Peyer's patch (tissue), 4 donors: ENCODE measurements at regions not wholly inside any gene's neighbourhood (a gene's known extent, or its start where the extent isn't known, plus 50 kb on each side); places are given as distances from the start of the nearest gene placed in this dataset.

Source experiments
- DNase-seq, 3 donors: peaks; one replicate each; pipeline ENCODE4 v3.0.0-alpha.2; 2017 to 2019
- H3K27ac ChIP-seq, 4 donors: fragments of 200-600 bp; sonication (generic); one replicate each; pipeline ENCODE4 v1.5.1; 2016 to 2019
- H3K27me3 ChIP-seq, 2 donors: fragments of 200-600 bp; sonication (generic); one replicate each; pipeline ENCODE4 v1.5.1; 2019
- H3K36me3 ChIP-seq, 3 donors: fragments of 200-600 bp; sonication (generic); one replicate each; pipeline ENCODE4 v1.5.1; 2016 to 2019
- H3K4me1 ChIP-seq, 4 donors: fragments of 200-600 bp; sonication (generic); one replicate each; pipeline ENCODE4 v1.5.1; 2016 to 2019
- H3K4me3 ChIP-seq, 4 donors: fragments of 200-600 bp; sonication (generic); 1 replicate in 3 of 4; 2 replicates in 1 of 4; pipeline ENCODE4 v1.5.1; 2016 to 2019; ENCODE audit warnings: mild to moderate bottlenecking in 1 of 4
- H3K9me3 ChIP-seq, 4 donors: fragments of 200-600 bp; sonication (generic); one replicate each; pipeline ENCODE4 v1.5.1; 2016 to 2019; ENCODE audit warnings: mild to moderate bottlenecking in 1 of 4
- POLR2A ChIP-seq, 2 donors: fragments of 450-650 bp; IDR thresholded peaks; one replicate each; pipeline ENCODE4 v1.5.1; 2017; ENCODE audit warnings: antibody characterized with exemption in 2 of 2, mild to moderate bottlenecking in 2 of 2, moderate library complexity in 2 of 2
- TF ChIP-seq, protein P1 (sequence below), 6 experiments: fragments of 450-650 bp in 4 of 6; fragments of 200-600 bp in 2 of 6; sonication (generic) in 1 of 6; IDR thresholded peaks; one replicate each; pipeline ENCODE4 v1.5.1; 2017 to 2019; ENCODE audit warnings: antibody characterized with exemption in 6 of 6, mild to moderate bottlenecking in 3 of 6, moderate library complexity in 1 of 6

DNA sequence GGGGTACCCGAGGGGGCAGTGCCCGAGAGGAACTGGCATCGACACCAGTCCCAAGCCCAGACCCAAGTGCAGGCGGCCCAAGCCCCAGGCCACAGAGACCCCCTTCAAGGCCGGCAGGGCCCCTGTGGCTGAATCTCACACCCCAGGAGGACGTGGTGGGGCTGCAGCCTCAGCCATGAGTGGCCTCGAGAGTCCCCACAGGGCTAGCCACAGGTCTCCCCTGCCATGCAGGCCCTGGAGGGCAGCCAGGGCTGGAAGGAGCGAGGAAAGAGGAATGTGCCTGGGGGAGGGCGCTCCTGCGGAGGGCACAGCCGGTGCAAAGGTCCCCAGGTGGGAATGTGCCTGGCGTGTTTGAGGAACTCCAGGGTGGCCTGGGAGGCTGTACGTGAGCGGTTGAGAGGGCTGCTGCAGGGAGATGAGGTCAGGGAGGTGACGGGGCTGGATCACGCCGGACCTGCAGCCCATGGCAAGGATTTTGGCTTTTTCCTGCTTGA lies 86.1 kb downstream of the NCOR2 start:
- Histone ChIP-seq H3K27ac (peak overlapping the region in 3 of 4 donors; percentile 38 to 57 (median 48)), H3K4me3 (no peak overlapping the region), H3K9me3 (no peaks in the 10 kb centered on the region), H3K27me3 (no peaks in the 10 kb centered on the region), H3K4me1 (peaks cover 0 to 26% (median 14%) of the 10 kb centered on the region in 4 donors), H3K36me3 (peaks cover 0 to 46% (median 0%) of the 10 kb centered on the region in 3 donors)
- no peak for DNase-seq
- TF ChIP-seq, protein P1, sequence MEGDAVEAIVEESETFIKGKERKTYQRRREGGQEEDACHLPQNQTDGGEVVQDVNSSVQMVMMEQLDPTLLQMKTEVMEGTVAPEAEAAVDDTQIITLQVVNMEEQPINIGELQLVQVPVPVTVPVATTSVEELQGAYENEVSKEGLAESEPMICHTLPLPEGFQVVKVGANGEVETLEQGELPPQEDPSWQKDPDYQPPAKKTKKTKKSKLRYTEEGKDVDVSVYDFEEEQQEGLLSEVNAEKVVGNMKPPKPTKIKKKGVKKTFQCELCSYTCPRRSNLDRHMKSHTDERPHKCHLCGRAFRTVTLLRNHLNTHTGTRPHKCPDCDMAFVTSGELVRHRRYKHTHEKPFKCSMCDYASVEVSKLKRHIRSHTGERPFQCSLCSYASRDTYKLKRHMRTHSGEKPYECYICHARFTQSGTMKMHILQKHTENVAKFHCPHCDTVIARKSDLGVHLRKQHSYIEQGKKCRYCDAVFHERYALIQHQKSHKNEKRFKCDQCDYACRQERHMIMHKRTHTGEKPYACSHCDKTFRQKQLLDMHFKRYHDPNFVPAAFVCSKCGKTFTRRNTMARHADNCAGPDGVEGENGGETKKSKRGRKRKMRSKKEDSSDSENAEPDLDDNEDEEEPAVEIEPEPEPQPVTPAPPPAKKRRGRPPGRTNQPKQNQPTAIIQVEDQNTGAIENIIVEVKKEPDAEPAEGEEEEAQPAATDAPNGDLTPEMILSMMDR (IDR thresholded peaks at IDR 0.05) = no peak

DNA sequence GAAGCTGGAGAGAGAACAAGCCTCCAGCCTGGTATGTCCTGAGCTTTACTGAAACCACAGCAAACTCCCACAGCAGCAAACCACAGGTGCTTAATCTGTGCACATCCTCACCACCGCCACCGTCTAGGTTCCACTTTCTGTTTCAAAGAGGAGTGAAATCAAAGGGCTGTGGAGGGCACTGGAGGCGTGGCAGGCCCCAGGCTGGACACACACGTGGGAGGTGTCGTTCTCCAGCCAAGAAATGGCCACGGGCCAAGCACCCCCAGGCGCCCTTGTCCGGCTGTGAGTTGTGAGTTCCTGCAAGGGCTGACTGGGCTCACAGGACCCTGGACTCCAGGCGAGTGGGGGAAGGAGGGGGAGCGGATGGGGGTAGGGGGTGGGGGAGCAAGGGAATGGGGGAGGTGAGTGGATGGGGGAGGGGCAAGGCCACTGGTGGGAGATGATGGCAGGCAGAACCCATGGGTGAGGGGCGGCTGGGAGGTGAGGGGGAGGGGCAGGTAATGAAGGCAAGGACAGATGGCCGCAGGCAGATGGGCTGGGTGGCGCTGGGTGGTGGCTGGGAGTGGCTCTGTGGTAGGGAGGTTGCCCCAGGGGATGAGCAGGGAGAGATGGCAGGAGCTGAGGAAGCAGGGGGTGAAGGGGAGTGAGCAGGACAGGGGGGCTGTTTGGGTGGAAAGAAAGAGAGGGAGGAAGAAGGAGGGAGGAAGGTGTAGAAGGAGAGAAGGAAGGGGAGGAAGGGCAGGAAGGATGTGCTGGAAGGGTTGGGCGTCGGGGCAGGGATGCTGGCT lies 86.7 kb downstream of the NCOR2 start:
- no peak for TF ChIP-seq POLR2A (IDR thresholded peaks at IDR 0.05)
- TF ChIP-seq, protein P1 (IDR thresholded peaks at IDR 0.05) = no peak
- Histone ChIP-seq H3K9me3 (no peaks in the 10 kb centered on the region), H3K36me3 (peaks cover 0 to 52% (median 0%) of the 10 kb centered on the region in 3 donors), H3K4me3 (no peak overlapping the region), H3K27ac (peak overlapping the region in 3 of 4 donors; percentile 38 to 57 (median 48)), H3K27me3 (no peaks in the 10 kb centered on the region), H3K4me1 (peaks cover 0 to 26% (median 14%) of the 10 kb centered on the region in 4 donors)
- peak in 2 of 3 donors; percentile 61 to 75 for DNase-seq

- no peaks in the 10 kb centered on the region for H3K9me3 ChIP-seq
- peaks cover 0 to 26% (median 14%) of the 10 kb centered on the region in 4 donors for H3K4me1 ChIP-seq
- peak in 2 of 3 donors; percentile 62 to 67 for DNase-seq
- TF ChIP-seq, protein P1 (IDR thresholded peaks at IDR 0.05) = no peak
- TF ChIP-seq POLR2A (IDR thresholded peaks at IDR 0.05) = no peak
- H3K27ac ChIP-seq = peak overlapping the region in 3 of 4 donors; percentile 38 to 57 (median 48)
- H3K36me3 ChIP-seq = peaks cover 0 to 52% (median 0%) of the 10 kb centered on the region in 3 donors
- no peak overlapping the region for H3K4me3 ChIP-seq
- H3K27me3 ChIP-seq = no peaks in the 10 kb centered on the region
Measured at GRCh38 chr12:124479680-124480468, 87.5 kb downstream of the NCOR2 start.

DNA sequence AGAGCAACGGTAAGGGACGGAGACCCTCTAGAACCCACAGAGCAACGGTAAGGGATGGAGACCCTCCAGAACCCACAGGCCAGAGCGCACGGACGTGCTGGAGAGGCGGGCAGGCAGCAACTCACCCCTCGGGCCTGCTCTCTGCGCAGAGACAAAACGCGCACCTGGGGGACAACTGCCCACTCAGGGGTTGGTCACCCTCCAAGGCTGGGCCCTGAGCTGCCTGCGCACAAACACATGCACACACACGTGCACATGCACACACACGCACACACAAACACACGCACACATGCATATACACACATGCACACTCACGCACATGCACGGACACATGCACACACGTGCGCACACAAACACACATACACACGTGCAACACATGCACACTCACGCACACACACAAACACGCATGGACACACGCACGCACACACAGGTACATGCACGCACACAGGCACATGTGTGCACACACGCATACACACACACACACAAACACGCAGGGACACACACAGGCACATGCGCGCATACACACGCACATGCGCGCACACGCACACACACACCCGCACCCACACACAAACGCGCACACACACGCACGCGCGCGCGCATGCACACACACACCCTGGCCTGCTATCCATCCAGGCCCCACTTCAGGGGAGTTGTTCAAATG lies 88.3 kb downstream of the NCOR2 start:
- DNase-seq = no peak
- peaks cover 0 to 26% (median 14%) of the 10 kb centered on the region in 4 donors for H3K4me1 ChIP-seq
- no peaks in the 10 kb centered on the region for H3K9me3 ChIP-seq
- no peak overlapping the region for H3K4me3 ChIP-seq
- H3K27ac ChIP-seq = no peak overlapping the region
- peaks cover 0 to 51% (median 0%) of the 10 kb centered on the region in 3 donors for H3K36me3 ChIP-seq
- no peak for TF ChIP-seq POLR2A (IDR thresholded peaks at IDR 0.05)
- TF ChIP-seq, protein P1 (IDR thresholded peaks at IDR 0.05) = no peak
- H3K27me3 ChIP-seq = no peaks in the 10 kb centered on the region

DNA sequence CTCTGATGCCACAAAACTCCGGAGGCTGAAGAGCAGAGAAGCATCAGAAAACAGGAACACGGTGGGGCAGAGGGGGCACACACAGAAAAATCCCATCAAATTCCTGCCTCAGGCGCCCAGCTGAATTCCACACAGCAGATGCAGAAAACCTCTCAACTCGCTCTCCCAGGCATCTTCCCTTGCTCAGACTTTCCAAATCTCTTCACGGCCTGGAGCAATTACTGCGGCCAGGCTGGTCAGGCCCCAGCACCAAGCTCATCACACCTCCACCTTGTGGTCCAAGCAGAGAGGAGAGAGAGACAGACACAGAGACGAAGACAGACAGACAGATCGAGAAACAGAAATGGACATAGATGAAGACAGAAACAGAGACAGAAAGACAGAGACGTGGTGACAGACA lies 89.0 kb downstream of the NCOR2 start:
- Histone ChIP-seq H3K36me3 (peaks cover 0 to 51% (median 0%) of the 10 kb centered on the region in 3 donors), H3K4me3 (no peak overlapping the region), H3K9me3 (no peaks in the 10 kb centered on the region), H3K27ac (no peak overlapping the region), H3K4me1 (peaks cover 0 to 26% (median 14%) of the 10 kb centered on the region in 4 donors), H3K27me3 (no peaks in the 10 kb centered on the region)
- DNase-seq = no peak
- TF ChIP-seq, protein P1 (IDR thresholded peaks at IDR 0.05) = no peak
- no peak for TF ChIP-seq POLR2A (IDR thresholded peaks at IDR 0.05)
